ENCODE measurements at regions not wholly inside any gene's neighbourhood (a gene's known extent, or its start where the extent isn't known, plus 50 kb on each side); places are given as distances from the start of the nearest gene placed in this dataset.

DNA sequence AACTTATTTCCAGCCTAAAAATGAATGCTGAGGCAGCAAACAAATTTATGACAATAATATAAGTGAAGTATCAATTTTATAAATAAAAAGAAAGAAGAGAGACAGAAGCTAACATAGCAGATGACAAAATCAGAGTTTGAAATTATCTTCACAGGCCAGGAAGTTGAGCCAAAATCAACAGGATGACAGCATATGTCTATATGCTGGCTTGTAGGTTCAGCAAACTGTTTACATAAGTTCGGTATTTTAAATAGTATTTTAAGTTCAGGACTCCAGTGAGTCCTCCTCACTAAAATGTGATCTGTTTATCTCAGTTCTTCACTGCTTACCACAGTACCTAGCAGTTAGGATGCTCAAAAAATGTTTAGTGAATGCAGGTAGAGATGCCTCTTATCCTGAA, 359.6 kb upstream of the SMC2 start:
- no peak for DNase-seq (ENCODE audit: low read depth in 3 of 3, low spot score in 2 of 3)

DNA sequence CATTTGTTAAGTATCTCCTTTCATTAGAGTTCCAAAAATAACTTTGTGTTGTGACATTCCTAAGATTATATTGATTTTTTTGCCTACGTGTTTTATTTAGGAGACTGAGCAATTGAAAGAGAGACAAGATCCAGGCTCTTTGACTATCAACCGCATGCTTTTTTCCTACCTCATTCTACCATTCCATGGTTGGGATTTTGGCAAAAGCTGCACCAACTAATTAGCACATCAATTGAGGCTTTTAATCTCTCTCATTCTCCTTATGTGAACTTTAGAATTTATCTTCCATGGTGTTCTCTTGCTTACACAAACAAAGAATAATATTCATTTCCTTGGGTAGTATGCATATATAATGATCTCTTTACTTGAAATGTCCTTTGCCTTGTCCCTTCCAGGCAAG, 338.7 kb upstream of the SMC2 start:
- DNase-seq (ENCODE audit: low read depth in 3 of 3, low spot score in 2 of 3): no peak

DNA sequence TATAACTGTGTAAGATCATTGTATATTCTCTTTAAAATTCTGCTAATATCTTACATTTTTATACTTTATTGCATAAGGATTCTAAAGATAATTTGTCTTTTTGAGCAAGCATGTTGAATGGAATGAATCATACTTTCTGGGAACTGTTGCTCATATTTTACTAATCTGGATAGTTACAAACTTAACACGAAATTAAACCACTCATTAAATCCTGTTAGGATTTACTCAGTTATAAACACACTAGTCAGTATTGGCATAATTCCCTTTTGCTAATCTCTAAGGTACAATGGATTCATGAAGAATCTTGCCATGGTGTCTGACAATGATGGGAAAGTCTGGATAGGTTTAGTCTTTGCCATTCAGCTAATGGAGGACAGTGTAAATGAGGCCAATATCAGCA, 338.1 kb upstream of the SMC2 start:
- no peak for DNase-seq (ENCODE audit: low read depth in 3 of 3, low spot score in 2 of 3)

DNA sequence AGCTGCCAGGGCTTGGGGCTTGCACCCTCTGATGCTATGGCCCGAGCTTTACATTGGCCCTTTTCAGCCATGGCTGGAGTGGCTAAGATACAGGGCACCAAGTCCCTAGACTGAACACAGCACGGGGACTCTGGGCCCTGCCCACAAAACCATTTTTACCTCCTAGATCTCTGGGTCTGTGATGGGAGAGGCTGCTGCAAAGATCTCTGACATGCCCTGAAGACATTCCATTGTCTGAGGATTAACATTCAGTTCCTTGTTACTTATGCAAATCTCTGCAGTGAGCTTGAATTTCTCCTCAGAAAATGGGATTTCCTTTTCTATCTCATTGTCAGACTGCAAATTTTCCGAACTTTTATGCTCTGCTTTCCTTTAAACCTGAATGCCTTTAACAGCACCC, 337.0 kb upstream of the SMC2 start:
- DNase-seq (ENCODE audit: low read depth in 3 of 3, low spot score in 2 of 3): no peak

DNA sequence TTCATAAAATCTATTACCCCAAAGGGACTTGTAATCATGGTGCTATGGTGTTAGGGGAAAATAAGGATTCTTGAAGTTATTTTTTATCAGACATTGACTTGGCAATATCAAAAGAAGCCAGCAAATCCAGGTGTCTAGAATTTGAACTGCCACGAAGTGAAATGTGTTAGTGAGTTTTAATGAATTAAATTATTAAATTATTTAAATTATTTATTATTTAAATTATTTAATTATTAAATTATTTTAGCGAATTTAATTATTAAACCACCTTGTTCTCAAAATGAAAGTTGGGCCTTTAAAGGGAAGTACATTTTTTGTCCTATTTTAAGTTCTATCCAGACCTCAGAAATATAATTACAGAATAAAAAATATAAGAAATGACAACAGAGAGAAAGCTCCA, 332.6 kb upstream of the SMC2 start:
- no peak for DNase-seq (ENCODE audit: low read depth in 3 of 3, low spot score in 2 of 3)

DNA sequence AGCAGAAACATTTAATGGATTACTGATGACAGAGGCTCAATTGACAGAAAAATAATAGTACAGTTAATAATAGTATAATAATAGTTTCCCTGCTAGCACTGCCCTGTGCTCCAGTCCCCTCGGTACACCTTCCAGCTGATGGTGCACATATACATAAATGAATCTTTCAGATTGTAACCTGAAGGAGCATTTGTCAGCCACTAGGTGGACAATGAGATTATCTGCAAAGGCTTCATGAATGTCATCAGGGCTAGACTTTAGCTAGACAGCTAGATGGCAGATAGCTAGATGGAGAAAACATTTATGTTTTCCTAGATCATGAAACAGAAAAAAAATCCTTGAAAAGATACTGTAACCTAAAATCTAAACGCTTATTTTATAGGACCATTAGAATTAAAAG, 304.4 kb upstream of the SMC2 start:
- DNase-seq (ENCODE audit: low read depth in 3 of 3, low spot score in 2 of 3): no peak

DNA sequence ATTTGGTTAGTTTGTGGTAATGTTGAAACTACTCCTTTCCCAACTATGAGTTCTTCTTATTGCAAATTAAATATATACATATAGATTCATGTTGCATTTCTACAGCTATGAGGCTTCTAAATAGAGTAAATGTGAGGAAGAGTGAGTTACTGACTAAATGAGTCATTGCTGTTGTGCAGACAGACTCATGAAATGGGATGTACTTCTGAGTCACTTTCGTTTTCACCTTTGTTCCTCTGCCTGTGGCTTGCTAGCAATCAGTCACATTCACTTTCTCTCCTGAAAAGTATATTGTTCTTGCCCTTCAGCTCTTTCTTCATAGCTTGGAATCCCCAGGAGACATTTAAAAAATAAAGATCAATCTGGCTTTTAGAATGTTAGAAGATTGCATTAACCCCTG, 295.5 kb upstream of the SMC2 start:
- DNase-seq (ENCODE audit: low read depth in 3 of 3, low spot score in 2 of 3): no peak

DNA sequence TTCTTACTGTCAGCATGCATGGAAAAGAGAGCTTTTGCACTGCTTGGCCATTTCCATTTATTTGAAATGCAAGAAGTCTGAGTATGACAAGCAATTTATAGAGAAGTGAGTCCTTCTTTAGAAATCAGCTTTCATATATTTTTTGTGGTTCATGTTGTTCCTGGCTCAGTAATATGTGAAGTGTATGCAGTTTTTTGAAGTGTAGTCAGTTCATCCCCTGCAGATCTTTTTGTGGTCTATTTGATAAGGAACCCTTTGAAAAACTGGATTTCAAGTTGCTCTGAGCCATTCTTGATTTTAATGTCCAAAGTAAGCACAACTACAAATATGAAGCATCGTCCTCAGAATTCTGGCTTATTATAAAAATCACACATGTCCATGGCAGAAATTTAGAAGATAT, 294.1 kb upstream of the SMC2 start:
- DNase-seq (ENCODE audit: low read depth in 3 of 3, low spot score in 2 of 3): no peak

DNA sequence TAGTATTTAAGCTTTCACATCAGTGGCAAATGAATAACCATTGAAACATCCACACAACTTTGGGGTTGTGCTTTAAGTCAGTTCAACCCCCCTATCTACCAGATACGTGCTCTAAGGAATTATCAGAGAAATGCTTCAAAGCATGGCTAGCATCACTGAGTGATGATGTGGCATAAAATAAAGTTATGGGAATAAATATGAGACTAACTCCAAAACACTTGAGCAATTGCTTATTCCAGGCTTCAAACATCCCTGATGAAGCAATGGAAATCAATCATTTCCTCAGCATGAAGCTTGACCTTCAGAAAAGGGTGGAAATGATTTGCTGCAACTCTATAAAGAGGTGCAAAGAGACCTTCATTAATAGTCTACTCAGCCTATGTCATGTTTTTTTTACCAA, 292.0 kb upstream of the SMC2 start:
- DNase-seq (ENCODE audit: low read depth in 3 of 3, low spot score in 2 of 3): no peak

DNA sequence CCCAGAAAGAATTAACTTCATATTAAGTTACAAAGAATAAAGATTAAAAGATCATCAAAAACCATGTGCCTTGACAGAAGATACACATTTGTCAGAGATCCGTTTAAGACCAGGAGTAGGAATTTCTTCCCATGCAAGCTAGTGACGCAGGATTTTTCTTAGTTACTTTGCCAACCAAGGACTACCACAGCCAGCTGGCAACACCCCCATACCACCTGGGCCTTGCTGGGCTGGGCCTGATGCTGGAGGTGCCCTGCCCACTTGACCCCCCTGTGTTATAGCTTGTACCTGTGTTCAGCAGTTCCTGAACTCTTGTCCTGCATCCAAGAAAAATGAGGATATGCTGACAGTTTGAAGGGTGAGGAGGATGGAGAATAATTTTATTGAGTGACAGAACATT, 290.9 kb upstream of the SMC2 start:
- no peak for DNase-seq (ENCODE audit: low read depth in 3 of 3, low spot score in 2 of 3)

DNA sequence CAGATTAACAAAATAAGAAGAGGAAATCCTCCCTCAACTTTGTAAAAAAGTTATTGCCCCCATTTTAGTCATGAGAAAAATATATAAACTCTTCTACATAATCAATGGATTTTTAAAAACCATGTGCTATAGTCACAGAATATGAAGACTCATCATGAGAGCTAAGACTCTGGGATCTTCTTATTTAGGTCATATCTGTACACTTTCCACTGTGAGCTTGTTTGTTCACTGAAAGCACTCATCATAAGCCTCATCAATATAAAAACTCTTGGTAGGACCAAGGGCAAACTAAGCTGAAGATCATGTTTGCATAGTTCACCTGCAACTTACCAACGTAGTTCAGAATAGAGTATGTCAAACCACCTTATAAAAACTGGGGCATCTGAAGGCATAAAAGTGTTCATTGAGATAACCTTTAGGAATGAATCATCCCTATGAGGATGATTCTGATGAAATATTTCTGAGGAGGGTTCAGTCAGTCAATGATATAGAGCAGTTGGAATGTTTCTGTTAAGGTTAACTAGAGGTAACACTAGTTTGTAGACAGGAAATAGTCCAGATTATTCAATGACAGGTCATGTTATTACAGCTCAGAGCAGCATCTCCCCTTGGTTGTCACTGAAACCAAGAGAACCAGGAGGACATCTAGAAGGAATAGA, 289.9 kb upstream of the SMC2 start:
- DNase-seq (ENCODE audit: low read depth in 3 of 3, low spot score in 2 of 3): no peak

DNA sequence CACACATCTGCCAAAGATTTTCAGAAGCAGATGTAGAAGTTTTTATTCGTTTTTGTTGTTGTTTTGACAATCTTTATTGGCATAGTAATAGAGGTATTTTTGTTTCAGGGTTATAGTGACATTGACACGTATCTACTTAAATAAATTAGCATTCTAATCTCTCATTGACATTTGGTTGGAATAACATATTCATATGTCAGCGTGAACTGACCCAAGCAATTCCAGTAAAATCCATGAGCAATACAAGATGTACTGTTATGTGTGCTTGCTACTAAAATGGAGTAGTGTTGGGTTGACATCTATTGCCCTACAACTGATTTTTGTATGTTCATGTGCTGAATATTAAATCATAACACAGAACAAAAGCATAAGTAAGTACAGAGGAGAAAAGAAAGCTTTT, 284.4 kb upstream of the SMC2 start:
- DNase-seq (ENCODE audit: low read depth in 3 of 3, low spot score in 2 of 3): no peak

DNA sequence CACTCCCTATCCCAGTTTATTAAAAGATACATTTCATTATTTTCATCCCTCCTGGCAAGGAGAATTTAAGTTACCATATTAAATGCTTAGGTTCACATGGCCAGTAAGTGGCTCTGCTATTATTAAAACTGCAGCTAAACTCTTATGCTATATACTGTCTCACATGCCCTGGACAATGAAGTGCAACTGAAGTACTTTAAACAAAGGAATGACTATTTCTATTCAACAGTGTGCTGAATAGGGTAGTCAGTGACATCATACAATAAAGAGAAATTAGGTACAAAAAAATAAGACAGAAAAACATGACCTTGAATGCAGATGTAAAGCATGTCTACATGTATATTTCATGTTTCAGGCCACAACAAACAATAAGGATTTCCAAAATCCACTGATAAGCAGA, 282.6 kb upstream of the SMC2 start:
- DNase-seq (ENCODE audit: low read depth in 3 of 3, low spot score in 2 of 3): no peak

DNA sequence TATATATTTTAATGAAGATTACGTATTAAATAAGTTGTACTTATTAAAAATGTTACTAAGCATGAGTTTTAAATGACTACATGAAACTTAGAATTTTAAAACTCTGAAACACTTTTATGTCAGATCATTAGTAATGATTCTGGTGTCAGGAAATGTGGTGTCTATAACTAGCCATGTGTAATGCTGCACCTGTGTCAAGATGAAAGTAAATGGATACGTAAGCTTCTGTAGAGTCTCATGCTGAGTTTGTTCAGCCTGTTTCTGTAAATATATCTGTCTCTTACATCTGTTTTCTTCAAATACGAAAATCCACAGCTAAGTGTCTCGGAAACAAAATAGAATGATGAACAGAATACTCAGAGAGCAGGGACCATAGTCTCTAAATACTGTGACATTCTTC, 278.0 kb upstream of the SMC2 start:
- no peak for DNase-seq (ENCODE audit: low read depth in 3 of 3, low spot score in 2 of 3)

DNA sequence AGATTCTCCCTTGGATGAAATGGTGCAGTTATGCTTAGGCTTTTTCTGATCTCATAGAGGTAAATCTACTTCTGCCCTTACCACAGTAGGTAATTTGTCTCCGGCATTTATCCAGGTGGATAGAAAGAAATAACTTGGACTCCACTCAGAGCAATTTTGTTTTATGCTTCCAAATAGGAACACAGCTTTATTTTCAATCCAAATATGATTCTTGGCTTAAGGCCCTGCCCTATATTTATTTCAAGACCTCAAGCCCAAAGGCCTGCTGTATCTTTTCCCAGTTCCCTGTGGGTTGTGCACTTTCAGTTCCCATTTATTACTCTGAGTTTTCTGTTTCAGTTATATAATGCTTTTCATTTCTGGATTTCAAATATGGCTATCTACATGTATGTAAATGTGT, 274.2 kb upstream of the SMC2 start:
- DNase-seq (ENCODE audit: low read depth in 3 of 3, low spot score in 2 of 3): no peak

DNA sequence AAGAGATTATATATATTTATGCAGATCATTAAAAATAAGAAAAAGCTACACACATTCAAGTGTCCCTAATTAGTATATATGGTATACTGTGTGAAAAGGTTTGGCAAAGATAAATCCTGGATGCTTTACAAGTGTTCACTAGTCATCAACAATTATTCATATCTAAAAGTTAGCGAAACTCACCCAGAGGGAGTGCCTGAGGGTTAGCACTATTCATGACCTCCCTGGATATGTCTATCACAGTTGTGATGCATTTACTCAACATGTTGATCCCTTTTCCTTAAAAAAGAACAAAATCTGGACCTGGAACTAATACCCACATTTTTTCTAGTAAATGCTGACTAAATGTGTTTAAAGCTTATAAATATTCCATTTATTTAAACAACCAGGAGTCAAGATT, 273.0 kb upstream of the SMC2 start:
- DNase-seq (ENCODE audit: low read depth in 3 of 3, low spot score in 2 of 3): no peak

DNA sequence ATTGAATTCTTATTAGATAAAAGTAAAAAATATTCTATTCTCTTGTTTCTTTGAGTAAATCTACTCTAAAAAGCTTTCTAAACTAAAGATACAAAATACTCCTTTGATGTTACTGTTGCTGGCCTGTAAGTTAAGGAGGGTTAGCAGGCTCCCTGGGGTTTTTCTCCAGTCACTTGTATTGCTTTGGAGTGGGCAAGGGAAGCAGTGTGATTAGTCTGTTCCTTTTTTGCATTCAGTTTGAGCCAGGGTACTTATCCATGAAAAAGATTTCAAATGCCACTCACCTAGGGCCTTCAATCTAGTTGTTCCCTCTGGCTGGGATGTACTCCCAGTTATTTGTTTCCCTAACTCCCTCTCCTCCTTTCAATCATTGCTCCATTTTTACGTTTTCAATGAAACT, 256.2 kb upstream of the SMC2 start:
- DNase-seq (ENCODE audit: low read depth in 3 of 3, low spot score in 2 of 3): no peak

DNA sequence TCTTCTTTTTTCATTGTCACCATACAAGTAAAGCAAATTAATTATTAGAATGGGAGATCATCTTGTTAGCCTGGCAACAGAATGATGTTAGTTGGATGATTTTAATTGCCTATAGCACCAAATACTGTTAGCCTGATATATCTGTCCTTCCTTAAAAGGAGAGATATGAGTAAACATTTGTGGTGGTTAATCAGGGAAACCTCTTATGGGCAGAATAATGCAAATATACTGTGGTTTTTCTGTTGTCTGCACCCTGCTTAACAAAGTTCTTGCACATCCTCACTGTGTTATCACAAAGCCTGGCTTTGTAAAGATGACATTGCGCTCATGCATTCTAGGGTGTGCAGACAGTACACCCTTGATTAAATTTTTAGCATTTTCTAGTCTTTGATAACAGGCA, 254.9 kb upstream of the SMC2 start:
- DNase-seq (ENCODE audit: low read depth in 3 of 3, low spot score in 2 of 3): no peak

DNA sequence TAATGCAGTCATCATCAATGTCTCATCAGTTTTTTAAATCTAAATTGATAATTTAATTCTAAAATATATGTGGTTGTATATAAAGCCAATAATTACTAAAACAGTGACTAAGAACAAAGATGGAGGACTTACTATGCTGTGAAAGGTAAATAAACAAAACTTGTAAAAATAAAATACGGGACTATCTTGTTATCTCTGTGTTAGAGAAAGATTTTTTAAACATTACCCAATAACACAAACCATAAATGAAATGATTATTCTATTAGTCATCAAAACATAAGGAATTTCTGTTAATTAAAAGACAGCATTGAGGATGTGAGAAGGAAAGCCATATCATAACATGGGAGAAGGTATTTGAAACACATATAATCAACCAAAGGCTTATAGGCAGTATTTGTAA, 226.2 kb upstream of the SMC2 start:
- DNase-seq (ENCODE audit: low read depth in 3 of 3, low spot score in 2 of 3): no peak

DNA sequence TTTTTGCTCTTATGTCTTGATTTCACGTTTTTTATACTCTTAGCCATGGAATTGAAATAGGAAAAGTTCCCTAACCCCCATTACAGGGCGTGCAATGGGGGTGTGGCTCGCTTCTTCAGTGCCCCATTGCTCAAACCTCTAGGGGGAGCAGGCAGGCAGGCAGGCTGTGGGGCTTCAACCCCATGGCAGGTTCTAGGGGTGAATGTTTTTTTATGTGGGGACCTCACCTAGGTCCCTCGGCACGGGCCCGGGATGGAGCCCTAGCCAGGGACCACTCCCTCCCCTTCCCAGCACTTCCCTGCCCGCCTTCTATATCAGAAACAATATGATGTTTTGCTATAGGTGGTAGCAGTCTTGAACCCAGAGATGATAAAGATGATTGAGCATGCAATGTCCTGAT, 221.3 kb upstream of the SMC2 start:
- no peak for DNase-seq (ENCODE audit: low read depth in 3 of 3, low spot score in 2 of 3)

DNA sequence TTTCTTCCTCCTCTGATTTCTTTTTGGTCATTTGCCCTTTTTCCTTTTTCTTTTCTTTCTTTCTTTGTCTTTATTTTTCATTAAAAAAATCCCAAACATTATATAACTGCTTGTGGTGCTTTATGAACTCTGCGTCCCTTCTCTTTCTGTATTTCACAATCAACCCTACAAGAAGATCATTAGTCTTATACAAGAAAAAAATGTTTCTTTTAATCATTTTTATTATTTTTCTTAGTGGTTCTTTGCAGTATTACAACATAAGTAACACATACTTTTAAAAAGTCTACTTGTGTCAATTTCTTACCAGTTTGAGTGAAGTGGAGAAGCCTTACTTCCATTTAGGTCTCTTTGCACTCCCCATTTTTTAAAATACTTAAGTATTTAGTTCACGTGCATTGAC, 212.7 kb upstream of the SMC2 start:
- no peak for DNase-seq (ENCODE audit: low read depth in 3 of 3, low spot score in 2 of 3)

DNA sequence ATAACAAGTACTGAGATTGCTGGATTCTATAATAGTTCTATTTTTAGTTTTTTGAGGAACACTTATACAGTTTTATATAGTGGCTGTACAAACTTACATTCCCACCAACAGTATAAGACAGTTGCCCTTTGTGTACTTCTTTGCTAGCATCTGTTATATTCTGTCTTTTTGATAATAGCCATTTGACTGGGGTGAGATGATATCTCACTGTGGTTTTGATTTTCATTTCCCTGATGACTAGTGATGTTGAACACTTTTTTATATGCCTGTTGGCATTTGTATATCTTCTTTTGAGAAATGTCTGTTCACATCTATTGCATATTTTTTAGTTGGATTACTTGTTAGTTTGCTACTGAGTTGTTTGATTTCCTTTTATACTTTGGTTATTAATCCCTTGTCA, 204.1 kb upstream of the SMC2 start:
- DNase-seq (ENCODE audit: low read depth in 3 of 3, low spot score in 2 of 3): no peak

DNA sequence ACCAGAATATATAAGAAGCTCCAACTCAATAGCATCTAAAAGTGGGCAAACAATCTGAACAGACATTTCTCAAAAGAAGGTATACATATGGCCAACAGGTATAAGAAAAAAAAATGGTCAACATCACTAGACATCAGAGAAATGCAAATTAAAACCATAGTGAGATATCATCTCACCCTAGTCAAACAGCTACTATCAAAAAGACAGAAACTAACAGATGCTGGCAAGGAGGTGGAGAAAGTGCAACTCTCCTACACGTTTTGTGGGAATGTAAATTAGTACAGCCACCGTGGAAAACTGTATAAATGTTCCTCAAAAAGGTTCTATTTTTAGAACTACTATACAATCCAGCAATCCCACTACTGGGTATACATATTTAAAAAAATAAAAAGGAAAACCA, 199.9 kb upstream of the SMC2 start:
- DNase-seq (ENCODE audit: low read depth in 3 of 3, low spot score in 2 of 3): no peak

DNA sequence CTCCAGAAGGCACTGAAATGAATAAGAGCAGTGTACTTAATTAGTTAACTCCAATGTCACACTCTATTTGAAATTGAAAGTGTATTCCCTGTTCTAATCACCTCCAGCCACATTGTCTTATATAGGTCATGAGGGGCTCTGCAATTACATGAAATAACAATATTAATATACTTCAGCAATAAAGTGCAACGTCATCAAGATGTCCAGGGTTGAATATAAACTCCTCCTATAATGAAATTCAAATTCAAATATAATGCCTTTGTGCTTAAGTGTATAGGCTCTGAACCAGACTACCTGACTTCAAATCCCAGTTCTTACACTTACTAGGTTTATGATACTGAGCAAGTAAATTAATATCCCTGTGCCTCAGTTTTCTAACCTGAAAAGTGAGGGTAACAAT, 195.6 kb upstream of the SMC2 start:
- DNase-seq (ENCODE audit: low read depth in 3 of 3, low spot score in 2 of 3): no peak
